BE2C (cell line): ENCODE measurements at regions not wholly inside any gene's neighbourhood (a gene's known extent, or its start where the extent isn't known, plus 50 kb on each side); places are given as distances from the start of the nearest gene placed in this dataset.

Source experiments
- DNase-seq: peaks from one replicate; pipeline ENCODE4 v3.0.0-alpha.2; 2020
- H3K27me3 ChIP-seq: fragments of 250-450 bp; sonication (Bioruptor Pico); 2 replicates; pipeline ENCODE4 v1.5.1; 2020; ENCODE audit warnings: mild to moderate bottlenecking
- H3K36me3 ChIP-seq: fragments of 250-450 bp; sonication (Bioruptor Pico); 2 replicates; pipeline ENCODE4 v1.5.1; 2020; ENCODE audit warnings: mild to moderate bottlenecking
- H3K4me1 ChIP-seq: fragments of 250-450 bp; sonication (Bioruptor Pico); 2 replicates; pipeline ENCODE4 v1.5.1; 2020
- H3K4me3 ChIP-seq: 2 replicates; pipeline ENCODE4 v1.5.1; 2011; ENCODE audit warnings: low read depth, low read length
- H3K9me3 ChIP-seq: fragments of 250-450 bp; sonication (Bioruptor Pico); 2 replicates; pipeline ENCODE4 v1.5.1; 2020
- CTCF ChIP-seq: IDR thresholded peaks from 2 replicates; pipeline ENCODE4 v1.5.1; 2012; ENCODE audit warnings: mild to moderate bottlenecking, low read depth, low read length

GRCh38 chr1:163504331-163504978 is 182.7 kb downstream of the NUF2 start:
- H3K4me3 ChIP-seq: no peak overlapping the region
- no peak for TF ChIP-seq CTCF
- H3K9me3 ChIP-seq: no peaks in the 10 kb centered on the region
- no peak for DNase-seq
- no peaks in the 10 kb centered on the region; the same call in 1 of the 2 replicates for H3K27me3 ChIP-seq
- H3K36me3 ChIP-seq: no peaks in the 10 kb centered on the region
- H3K4me1 ChIP-seq: no peaks in the 10 kb centered on the region

GRCh38 chr1:163509114-163509513 is 187.4 kb downstream of the NUF2 start:
- Histone ChIP-seq H3K36me3 (no peaks in the 10 kb centered on the region), H3K4me1 (no peaks in the 10 kb centered on the region), H3K4me3 (no peak overlapping the region), H3K9me3 (no peaks in the 10 kb centered on the region), H3K27me3 (no peaks in the 10 kb centered on the region)
- no peak for DNase-seq
- TF ChIP-seq CTCF: no peak

- no peak for TF ChIP-seq CTCF
- Histone ChIP-seq H3K36me3 (no peaks in the 10 kb centered on the region), H3K4me3 (no peak overlapping the region), H3K4me1 (no peaks in the 10 kb centered on the region), H3K27me3 (no peaks in the 10 kb centered on the region), H3K9me3 (no peaks in the 10 kb centered on the region)
- DNase-seq: no peak
These were observed 190.7 kb downstream of the NUF2 start for GRCh38 chr1:163512349-163512989.

- Histone ChIP-seq H3K27me3 (no peaks in the 10 kb centered on the region), H3K4me3 (no peak overlapping the region), H3K36me3 (no peaks in the 10 kb centered on the region), H3K9me3 (no peaks in the 10 kb centered on the region), H3K4me1 (no peaks in the 10 kb centered on the region)
- no peak for DNase-seq
- no peak for TF ChIP-seq CTCF
These were observed 201.7 kb downstream of the NUF2 start for GRCh38 chr1:163523375-163524029.

- H3K36me3 ChIP-seq: no peaks in the 10 kb centered on the region
- no peaks in the 10 kb centered on the region for H3K4me1 ChIP-seq
- TF ChIP-seq CTCF: peak; percentile 74
- H3K9me3 ChIP-seq: no peaks in the 10 kb centered on the region
- peaks cover 5% of the 10 kb centered on the region for H3K27me3 ChIP-seq
- H3K4me3 ChIP-seq: no peak overlapping the region
- peak; percentile 39 for DNase-seq
These were observed 207.1 kb downstream of the NUF2 start for GRCh38 chr1:163528710-163529348.
